ENCODE measurements at regions not wholly inside any gene's neighbourhood (a gene's known extent, or its start where the extent isn't known, plus 50 kb on each side); places are given as distances from the start of the nearest gene placed in this dataset.
A peak's percentile ranks its signal among the peaks of the same experiment; 100 is the strongest.
"Not testable (repeated sequence)": the region's sequence is repeated elsewhere in the genome, so short reads cannot be mapped to it uniquely, and the experiment has no call there.

- H3K9me3 ChIP-seq: no peaks in the 10 kb centered on the region
- ATAC-seq (no peak), DNase-seq (no peak)
- H3K4me1 ChIP-seq: no peaks in the 10 kb centered on the region
- TF ChIP-seq CTCF (IDR thresholded peaks at IDR 0.05): no peak
- H3K27me3 ChIP-seq: no peaks in the 10 kb centered on the region
- no peak overlapping the region for H3K27ac ChIP-seq
- no peaks in the 10 kb centered on the region for H3K36me3 ChIP-seq
- intact Hi-C loops (cut with DNase I): no loop called here
- 67 to 69% methylated on average over 4 of the region's 4 CpGs for WGBS, 2 donors
- no peak overlapping the region for H3K4me3 ChIP-seq
Observed at GRCh38 chr9:64057553-64057952, 1227.5 kb downstream of the FOXD4L5 start.

- DNase-seq; H3K4me3 ChIP-seq; H3K27me3 ChIP-seq; ATAC-seq; intact Hi-C loops (cut with DNase I); H3K9me3 ChIP-seq; H3K27ac ChIP-seq; H3K36me3 ChIP-seq; H3K4me1 ChIP-seq: not testable (repeated sequence)
- 63 to 73% methylated on average over 4 of the region's 4 CpGs for WGBS, 2 donors
Observed at GRCh38 chr9:64028925-64029324, 1256.1 kb downstream of the FOXD4L5 start.

- H3K36me3 ChIP-seq; H3K9me3 ChIP-seq; DNase-seq; H3K27me3 ChIP-seq; H3K4me1 ChIP-seq; H3K4me3 ChIP-seq; H3K27ac ChIP-seq; intact Hi-C loops (cut with DNase I); ATAC-seq: not testable (repeated sequence)
- WGBS, 2 donors: 73 to 78% methylated on average over 46 of the region's 46 CpGs
Observed at GRCh38 chr9:64020696-64021491, 1264.1 kb downstream of the FOXD4L5 start.

- intact Hi-C loops (cut with DNase I); ATAC-seq; H3K4me3 ChIP-seq; DNase-seq; H3K27me3 ChIP-seq; H3K36me3 ChIP-seq; H3K4me1 ChIP-seq; H3K27ac ChIP-seq: not testable (repeated sequence)
- WGBS, 2 donors: 60 to 64% methylated on average over 2 of the region's 2 CpGs
- H3K9me3 ChIP-seq: peaks cover 0 to 32% (median 0%) of the 10 kb centered on the region in 11 donors
Observed at GRCh38 chr9:64017666-64018065, 1267.3 kb downstream of the FOXD4L5 start.

- ATAC-seq: peak in 5 of 8 donors; percentile 67 to 80 (median 68)
Observed at GRCh38 chr9:64016845-64017406, 1268.1 kb downstream of the FOXD4L5 start.

GRCh38 chr9:64016246-64016645 is 1268.8 kb downstream of the FOXD4L5 start:
- peaks cover 0 to 30% (median 0%) of the 10 kb centered on the region in 11 donors for H3K9me3 ChIP-seq
- ATAC-seq; H3K4me1 ChIP-seq; H3K36me3 ChIP-seq; intact Hi-C loops (cut with DNase I); H3K27me3 ChIP-seq; DNase-seq: not testable (repeated sequence)
- peak overlapping the region in 8 of 10 donors; percentile 3 to 64 (median 28) for H3K4me3 ChIP-seq
- H3K27ac ChIP-seq: peak overlapping the region in 1 of 10 donors; percentile 58
- WGBS, 2 donors: 37 to 52% methylated on average over 25 to 31 of the region's 31 CpGs

More at GRCh38 chr9:64016845-64017406, 1268.1 kb downstream of the FOXD4L5 start:
- H3K36me3 ChIP-seq; H3K27me3 ChIP-seq; H3K4me1 ChIP-seq; intact Hi-C loops (cut with DNase I): not testable (repeated sequence)
- H3K4me3 ChIP-seq: peak overlapping the region in 7 of 10 donors; percentile 12 to 63 (median 30)
- WGBS, 2 donors: 48 to 65% methylated on average over 27 to 36 of the region's 46 CpGs
- peak overlapping the region in 2 of 10 donors; percentile 62 to 65 for H3K27ac ChIP-seq
- H3K9me3 ChIP-seq: peaks cover 0 to 32% (median 0%) of the 10 kb centered on the region in 11 donors
- DNase-seq: peak in 1 of 2 donors; percentile 18

- Histone ChIP-seq H3K36me3 (no peaks in the 10 kb centered on the region), H3K9me3 (peaks cover 0 to 24% (median 0%) of the 10 kb centered on the region in 11 donors), H3K4me1 (peaks cover 0 to 5% (median 0%) of the 10 kb centered on the region in 9 donors), H3K27me3 (peaks cover 0 to 4% (median 0%) of the 10 kb centered on the region in 7 donors), H3K4me3 (no peak overlapping the region), H3K27ac (no peak overlapping the region)
- DNase-seq (no peak), ATAC-seq (no peak)
- intact Hi-C loops (cut with DNase I): no loop called here
- 67 to 76% methylated on average over 17 of the region's 17 CpGs for WGBS, 2 donors
- TF ChIP-seq CTCF (IDR thresholded peaks at IDR 0.05): no peak
Observed at GRCh38 chr9:64015136-64015535, 1269.9 kb downstream of the FOXD4L5 start.

GRCh38 chr9:64014386-64015091 is 1270.5 kb downstream of the FOXD4L5 start:
- intact Hi-C loops (cut with DNase I); H3K27ac ChIP-seq; H3K36me3 ChIP-seq; H3K4me1 ChIP-seq; DNase-seq; H3K27me3 ChIP-seq; H3K4me3 ChIP-seq: not testable (repeated sequence)
- peaks cover 0 to 24% (median 0%) of the 10 kb centered on the region in 11 donors for H3K9me3 ChIP-seq
- peak in 1 of 8 donors; percentile 31 for ATAC-seq
- 69 to 70% methylated on average over 30 to 32 of the region's 32 CpGs for WGBS, 2 donors

- DNase-seq; H3K27ac ChIP-seq; H3K4me1 ChIP-seq; H3K36me3 ChIP-seq; ATAC-seq; intact Hi-C loops (cut with DNase I); H3K27me3 ChIP-seq; H3K4me3 ChIP-seq: not testable (repeated sequence)
- WGBS, 2 donors: 90 to 95% methylated on average over 1 of the region's 1 CpG
- H3K9me3 ChIP-seq: peaks cover 0 to 24% (median 0%) of the 10 kb centered on the region in 11 donors
Observed at GRCh38 chr9:64013122-64013521, 1271.9 kb downstream of the FOXD4L5 start.
